Lower leg skin (tissue), 3 donors: ENCODE measurements at regions not wholly inside any gene's neighbourhood (a gene's known extent, or its start where the extent isn't known, plus 50 kb on each side); places are given as distances from the start of the nearest gene placed in this dataset.

ENCODE experiments used
- CTCF ChIP-seq, 3 donors: fragments of 450-650 bp; IDR thresholded peaks; one replicate each; pipeline ENCODE4 v1.5.1; 2016; ENCODE audit warnings: antibody characterized with exemption in 3 of 3, mild to moderate bottlenecking in 3 of 3, moderate library complexity in 2 of 3
- POLR2A ChIP-seq, 2 donors: fragments of 450-650 bp; IDR thresholded peaks; one replicate each; pipeline ENCODE4 v1.6.1; 2016 to 2017; ENCODE audit warnings: antibody characterized with exemption in 2 of 2, mild to moderate bottlenecking in 1 of 2, moderate library complexity in 1 of 2

GRCh38 chr5:171528865-171529614, 109.6 kb downstream of the FGF18 start:
- TF ChIP-seq CTCF (IDR thresholded peaks at IDR 0.05): no peak
- TF ChIP-seq POLR2A (IDR thresholded peaks at IDR 0.05): no peak
